ENCODE measurements at regions not wholly inside any gene's neighbourhood (a gene's known extent, or its start where the extent isn't known, plus 50 kb on each side); places are given as distances from the start of the nearest gene placed in this dataset.

GRCh38 chr16:73298562-73298961 lies 250.6 kb upstream of the ZFHX3 start:
- H3K4me3 ChIP-seq (ENCODE audit: low read length), result no peak overlapping the region
- H4K20me1 ChIP-seq (ENCODE audit: insufficient read depth, low read length), result no peaks in the 10 kb centered on the region
- TF ChIP-seq CTCF (IDR thresholded peaks at IDR 0.05; ENCODE audit: low read depth, low read length), result no peak
- no peak for TF ChIP-seq EZH2phosphoT487 (IDR thresholded peaks at IDR 0.05; ENCODE audit: low read depth)
- H2AFZ ChIP-seq (ENCODE audit: low read depth, low read length), result no peak overlapping the region
- no peaks in the 10 kb centered on the region for H3K4me1 ChIP-seq (ENCODE audit: low read length)
- H3K27ac ChIP-seq (ENCODE audit: low read length), result no peak overlapping the region
- no peaks in the 10 kb centered on the region for H3K36me3 ChIP-seq (replicated peaks; ENCODE audit: low read depth, low read length)
- H3K27me3 ChIP-seq (ENCODE audit: low read depth, low read length), result no peaks in the 10 kb centered on the region; the same call in 1 of the 2 replicates
- H3K9ac ChIP-seq (ENCODE audit: low read length), result no peak overlapping the region
- H3K79me2 ChIP-seq (ENCODE audit: low read length), result no peaks in the 10 kb centered on the region
- no peaks in the 10 kb centered on the region for H3K9me3 ChIP-seq (ENCODE audit: insufficient read depth, low read length)
- no peak overlapping the region for H3K4me2 ChIP-seq (ENCODE audit: low read length)

- Histone ChIP-seq H3K27me3 (ENCODE audit: low read depth, low read length) (peaks cover 8% of the 10 kb centered on the region; the same call in 1 of the 2 replicates), H3K9me3 (ENCODE audit: insufficient read depth, low read length) (no peaks in the 10 kb centered on the region), H2AFZ (ENCODE audit: low read depth, low read length) (no peak overlapping the region), H3K4me1 (ENCODE audit: low read length) (peaks cover 23% of the 10 kb centered on the region), H3K79me2 (ENCODE audit: low read length) (no peaks in the 10 kb centered on the region), H3K4me2 (ENCODE audit: low read length) (peak overlapping the region; percentile 63; the same call in 1 of the 2 replicates), H3K36me3 (replicated peaks; ENCODE audit: low read depth, low read length) (no peaks in the 10 kb centered on the region), H4K20me1 (ENCODE audit: insufficient read depth, low read length) (no peaks in the 10 kb centered on the region), H3K9ac (ENCODE audit: low read length) (no peak overlapping the region), H3K27ac (ENCODE audit: low read length) (no peak overlapping the region), H3K4me3 (ENCODE audit: low read length) (no peak overlapping the region)
- TF ChIP-seq CTCF (IDR thresholded peaks at IDR 0.05; ENCODE audit: low read depth, low read length) (no peak), EZH2phosphoT487 (IDR thresholded peaks at IDR 0.05; ENCODE audit: low read depth) (no peak)
Observed at GRCh38 chr16:73290258-73290657, 242.3 kb upstream of the ZFHX3 start.

GRCh38 chr16:73289232-73289631 lies 241.3 kb upstream of the ZFHX3 start:
- TF ChIP-seq EZH2phosphoT487 (IDR thresholded peaks at IDR 0.05; ENCODE audit: low read depth) (no peak), CTCF (IDR thresholded peaks at IDR 0.05; ENCODE audit: low read depth, low read length) (no peak)
- peak overlapping the region; percentile 27 for H3K4me3 ChIP-seq (ENCODE audit: low read length)
- no peak overlapping the region for H2AFZ ChIP-seq (ENCODE audit: low read depth, low read length)
- peak overlapping the region; percentile 17; the same call in 1 of the 2 replicates for H3K27ac ChIP-seq (ENCODE audit: low read length)
- H3K36me3 ChIP-seq (replicated peaks; ENCODE audit: low read depth, low read length), result no peaks in the 10 kb centered on the region
- H3K4me1 ChIP-seq (ENCODE audit: low read length), result peaks cover 23% of the 10 kb centered on the region
- H3K4me2 ChIP-seq (ENCODE audit: low read length), result peak overlapping the region; percentile 63
- peaks cover 8% of the 10 kb centered on the region; the same call in 1 of the 2 replicates for H3K27me3 ChIP-seq (ENCODE audit: low read depth, low read length)
- no peaks in the 10 kb centered on the region for H3K79me2 ChIP-seq (ENCODE audit: low read length)
- H3K9me3 ChIP-seq (ENCODE audit: insufficient read depth, low read length), result no peaks in the 10 kb centered on the region
- H4K20me1 ChIP-seq (ENCODE audit: insufficient read depth, low read length), result no peaks in the 10 kb centered on the region
- peak overlapping the region; percentile 12; the same call in 1 of the 2 replicates for H3K9ac ChIP-seq (ENCODE audit: low read length)

- Histone ChIP-seq H3K4me2 (ENCODE audit: low read length) (peak overlapping the region; percentile 63), H3K27me3 (ENCODE audit: low read depth, low read length) (peaks cover 8% of the 10 kb centered on the region; the same call in 1 of the 2 replicates), H3K9me3 (ENCODE audit: insufficient read depth, low read length) (no peaks in the 10 kb centered on the region)
Observed at GRCh38 chr16:73288520-73288919, 240.6 kb upstream of the ZFHX3 start.

More at GRCh38 chr16:73288520-73288919, 240.6 kb upstream of the ZFHX3 start:
- TF ChIP-seq CTCF (IDR thresholded peaks at IDR 0.05; ENCODE audit: low read depth, low read length) (no peak), EZH2phosphoT487 (IDR thresholded peaks at IDR 0.05; ENCODE audit: low read depth) (no peak)
- no peak overlapping the region for H2AFZ ChIP-seq (ENCODE audit: low read depth, low read length)
- H3K79me2 ChIP-seq (ENCODE audit: low read length), result no peaks in the 10 kb centered on the region
- peak overlapping the region; percentile 30; the same call in 1 of the 2 replicates for H3K27ac ChIP-seq (ENCODE audit: low read length)
- H4K20me1 ChIP-seq (ENCODE audit: insufficient read depth, low read length), result no peaks in the 10 kb centered on the region
- H3K4me1 ChIP-seq (ENCODE audit: low read length), result peaks cover 23% of the 10 kb centered on the region
- peak overlapping the region; percentile 27 for H3K4me3 ChIP-seq (ENCODE audit: low read length)
- no peak overlapping the region for H3K9ac ChIP-seq (ENCODE audit: low read length)
- H3K36me3 ChIP-seq (replicated peaks; ENCODE audit: low read depth, low read length), result no peaks in the 10 kb centered on the region
